Activated CD4-positive, alpha-beta T cell treated with anti-CD3 and anti-CD28 coated beads, Interleukin-2, Interleukin-4, amounts not matched to agents 100 ng/mL and 50 ng/mL, durations not matched to agents 16 hours and 8 hours (primary cell): ENCODE measurements at regions not wholly inside any gene's neighbourhood (a gene's known extent, or its start where the extent isn't known, plus 50 kb on each side); places are given as distances from the start of the nearest gene placed in this dataset.
"Not testable (repeated sequence)": the region's sequence is repeated elsewhere in the genome, so short reads cannot be mapped to it uniquely, and the experiment has no call there.

ENCODE experiments used
- DNase-seq: peaks from one replicate; pipeline ENCODE4 v3.0.0-alpha.2; 2020; ENCODE audit warnings: low spot score

DNA sequence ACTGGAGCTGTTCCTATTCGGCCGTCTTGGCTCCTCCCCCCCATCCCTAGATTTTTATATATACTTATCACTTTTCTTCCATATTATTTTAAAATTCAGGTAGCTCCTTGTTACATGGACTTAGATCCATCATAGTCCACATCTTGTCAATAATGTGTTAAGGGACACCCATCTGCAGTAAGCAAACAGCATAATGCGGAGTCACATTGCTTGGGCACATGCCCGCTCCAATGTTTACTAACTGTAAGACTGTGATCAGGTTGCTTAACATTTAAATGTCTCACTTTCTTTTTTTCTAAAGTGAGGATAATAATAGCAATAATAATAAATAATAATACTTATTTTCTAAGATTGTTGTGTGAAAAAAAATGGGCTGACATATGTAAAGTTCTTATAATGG, 303.2 kb upstream of the SOX14 start:
- no peak for DNase-seq

DNA sequence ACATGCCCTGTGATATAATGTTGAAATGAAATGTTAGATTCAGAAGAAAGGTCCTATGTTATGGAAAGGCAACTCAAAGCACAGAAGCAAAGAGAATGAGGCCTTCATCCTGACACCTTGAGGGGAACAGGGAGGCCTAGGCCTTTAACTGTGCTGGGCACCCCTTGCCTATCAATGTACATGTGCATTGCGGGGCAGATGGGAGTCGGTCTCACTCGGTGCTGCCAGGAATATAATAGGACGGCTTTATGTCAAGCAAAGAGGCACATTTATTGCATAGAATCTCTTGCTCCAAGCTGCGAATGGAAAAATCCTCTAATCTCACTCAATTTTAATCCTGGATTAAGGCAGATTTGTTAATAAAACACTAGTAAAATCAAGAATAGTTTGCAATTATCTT, 301.0 kb upstream of the SOX14 start:
- no peak for DNase-seq

DNA sequence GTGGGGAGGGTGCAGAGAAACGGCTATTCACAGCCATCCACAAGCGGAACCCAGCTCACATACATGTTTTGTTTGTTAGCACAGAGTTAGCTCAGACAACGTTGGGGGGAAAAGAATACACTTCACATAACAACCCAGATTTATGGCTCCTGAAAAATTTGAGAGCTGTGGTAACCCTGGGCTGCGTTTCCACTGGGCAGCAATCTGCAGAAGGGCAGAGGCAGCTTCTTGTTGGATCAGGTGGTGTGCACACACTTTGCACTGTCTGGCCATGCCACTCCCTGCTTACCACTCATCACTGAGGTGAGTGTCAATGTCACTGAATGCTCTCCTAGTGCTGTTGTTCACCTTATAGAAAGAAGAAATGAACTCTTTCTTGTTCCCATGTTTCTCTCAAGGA, 299.8 kb upstream of the SOX14 start:
- no peak for DNase-seq

DNA sequence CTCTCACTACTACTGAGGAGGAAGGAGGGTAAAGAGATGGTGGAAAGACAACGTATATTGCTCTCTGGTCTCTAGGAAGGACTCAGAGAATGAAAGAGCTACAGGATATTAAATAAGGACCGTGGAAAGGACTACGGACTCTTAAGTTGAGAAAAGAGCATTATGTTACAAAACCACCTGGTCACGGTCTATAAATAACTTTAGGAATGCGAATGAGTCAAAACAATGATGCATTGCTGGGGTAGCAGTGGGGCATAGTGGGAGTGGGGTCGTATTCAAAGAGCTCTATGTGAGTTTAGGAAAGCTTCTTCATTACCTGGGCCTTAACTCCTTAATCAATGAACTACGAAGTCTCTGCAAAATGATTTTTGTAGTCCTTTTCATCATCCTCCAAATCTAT, 295.7 kb upstream of the SOX14 start:
- DNase-seq, result no peak

DNA sequence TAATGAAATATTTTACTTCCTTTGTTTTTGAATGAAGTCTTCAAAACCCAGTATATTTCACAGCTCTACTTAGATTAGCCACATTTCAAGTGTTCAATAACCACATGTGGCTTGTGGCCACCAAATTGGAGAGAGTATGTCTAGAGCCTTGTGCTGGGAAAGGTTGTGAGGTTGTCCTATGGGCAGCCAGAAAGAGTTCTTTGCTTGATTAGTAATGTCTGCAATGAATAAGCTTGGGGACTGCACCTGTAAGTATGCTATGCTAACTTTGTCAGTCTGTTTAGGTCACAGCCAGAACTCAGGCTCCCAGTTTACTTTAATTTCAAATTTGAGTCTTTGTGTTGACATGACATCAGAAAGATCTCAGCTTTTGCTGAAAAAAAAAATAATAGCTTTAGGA, 294.9 kb upstream of the SOX14 start:
- DNase-seq, result no peak

DNA sequence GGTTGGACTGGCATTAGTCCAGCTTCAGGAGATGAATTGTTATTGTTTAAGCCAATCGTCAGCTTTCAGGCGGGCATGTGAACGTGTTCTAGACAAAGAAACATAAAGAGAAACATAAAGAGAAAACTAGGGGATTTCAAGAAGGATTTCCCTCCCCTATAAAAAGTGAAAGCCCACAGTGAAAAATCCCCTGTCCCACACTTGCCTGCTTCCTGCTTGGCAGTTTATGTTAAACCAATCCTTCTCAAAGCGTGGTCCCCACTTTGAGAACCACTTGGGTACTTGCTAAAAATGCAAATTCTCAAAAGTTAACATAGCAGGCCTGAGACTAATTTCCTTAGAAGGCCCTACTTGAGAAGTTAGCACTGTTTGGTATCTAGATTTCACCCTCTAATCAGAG, 293.0 kb upstream of the SOX14 start:
- no peak for DNase-seq

DNA sequence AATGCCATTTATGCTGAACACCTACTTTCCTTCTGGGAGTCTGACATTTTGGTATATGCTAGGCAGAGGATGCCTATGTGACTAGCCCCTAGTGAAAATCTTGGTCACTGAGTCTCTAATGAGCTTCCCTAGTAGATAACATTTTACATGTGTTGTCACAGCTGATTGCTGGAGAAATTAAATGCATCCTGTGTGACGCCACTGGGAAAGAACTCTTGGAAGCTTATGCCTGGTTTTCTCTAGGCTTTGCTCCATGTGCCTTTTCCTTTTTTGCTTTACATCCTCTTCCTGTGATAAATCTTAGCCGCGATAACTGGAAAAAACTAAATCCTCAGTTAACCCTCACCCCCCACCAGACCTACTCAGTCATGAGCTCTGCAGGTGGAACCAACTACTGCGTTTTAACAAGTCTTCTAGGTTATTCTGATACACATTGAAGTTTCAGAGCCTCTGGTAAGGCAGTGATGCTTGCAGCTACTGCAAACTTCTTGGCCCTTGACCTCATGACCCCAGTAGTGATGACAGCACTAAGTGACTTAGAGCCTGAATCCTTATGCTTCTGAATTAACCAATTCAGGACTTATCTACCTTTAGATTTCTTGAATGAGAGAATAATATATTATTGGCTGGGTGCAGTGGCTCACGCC, 292.4 kb upstream of the SOX14 start:
- DNase-seq, result no peak

DNA sequence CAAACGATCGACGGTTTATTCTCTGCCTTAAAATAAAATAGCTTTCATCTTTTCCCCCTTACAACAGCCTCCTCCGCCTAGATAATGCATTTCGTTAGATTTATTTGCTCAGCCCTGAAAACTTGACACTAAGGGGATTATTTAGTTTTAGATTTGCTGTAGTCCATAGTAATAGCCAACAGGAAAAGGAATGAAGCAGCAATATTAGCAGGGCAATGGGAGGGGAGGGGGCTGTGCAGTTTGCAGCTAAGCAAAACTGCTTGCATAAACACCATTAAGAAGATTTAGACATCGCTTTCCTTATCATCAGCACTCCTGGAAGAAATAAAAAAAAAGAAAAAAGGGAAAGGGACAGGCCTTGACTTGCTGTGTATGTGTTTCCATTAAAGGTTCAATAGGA, 286.5 kb upstream of the SOX14 start:
- DNase-seq, result no peak

DNA sequence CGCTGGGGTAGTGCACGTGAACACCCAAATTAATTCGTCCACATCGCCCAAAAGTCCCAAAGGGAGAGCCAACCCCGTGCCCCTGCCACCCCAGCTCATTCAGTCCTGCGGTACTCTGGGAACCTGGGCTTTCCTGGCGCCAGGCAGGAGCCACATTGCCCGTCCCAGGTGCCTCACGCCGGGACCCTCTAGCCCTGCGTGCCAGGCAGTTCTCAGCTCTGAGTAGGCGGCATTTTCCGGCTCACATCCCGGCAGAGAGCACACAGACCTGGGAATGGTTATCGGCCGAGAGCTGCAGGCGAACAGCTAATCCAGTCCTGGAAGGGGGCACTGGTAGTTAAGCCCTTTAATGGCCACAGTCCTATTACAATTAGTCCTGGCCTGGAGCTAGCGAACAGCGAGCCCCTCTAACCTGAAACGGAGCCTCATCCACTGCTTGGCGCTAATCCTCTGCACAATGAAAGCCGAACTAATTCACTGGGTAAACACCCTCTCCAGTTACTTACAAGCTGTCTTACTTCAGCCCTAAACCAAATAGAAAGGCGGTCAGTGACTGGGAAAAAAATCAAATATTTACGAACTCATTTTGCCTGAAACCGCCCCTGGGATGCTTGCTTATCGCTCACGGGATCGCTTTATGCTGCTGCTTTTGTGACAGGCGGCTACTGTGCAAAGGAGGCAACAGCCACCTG, 254.6 kb upstream of the SOX14 start:
- DNase-seq, result no peak

DNA sequence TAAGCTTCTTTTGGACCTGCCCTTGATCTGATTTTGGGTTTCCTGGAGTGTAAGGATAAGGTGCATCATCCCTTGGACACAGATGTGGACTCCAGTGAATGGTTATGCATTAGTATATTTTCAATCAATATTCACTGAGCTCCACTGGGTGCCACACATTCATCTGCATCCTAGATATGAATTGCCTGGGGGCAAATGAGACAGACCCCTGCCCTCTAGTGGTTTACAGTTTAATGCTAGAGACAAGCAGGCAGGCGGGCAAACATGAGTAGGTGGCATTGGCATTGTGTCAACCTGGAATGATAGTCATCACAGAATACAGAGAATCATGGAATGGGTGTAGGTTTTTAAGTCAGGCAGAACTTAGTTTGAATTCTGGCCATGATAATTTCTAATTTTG, 252.5 kb upstream of the SOX14 start:
- no peak for DNase-seq

DNA sequence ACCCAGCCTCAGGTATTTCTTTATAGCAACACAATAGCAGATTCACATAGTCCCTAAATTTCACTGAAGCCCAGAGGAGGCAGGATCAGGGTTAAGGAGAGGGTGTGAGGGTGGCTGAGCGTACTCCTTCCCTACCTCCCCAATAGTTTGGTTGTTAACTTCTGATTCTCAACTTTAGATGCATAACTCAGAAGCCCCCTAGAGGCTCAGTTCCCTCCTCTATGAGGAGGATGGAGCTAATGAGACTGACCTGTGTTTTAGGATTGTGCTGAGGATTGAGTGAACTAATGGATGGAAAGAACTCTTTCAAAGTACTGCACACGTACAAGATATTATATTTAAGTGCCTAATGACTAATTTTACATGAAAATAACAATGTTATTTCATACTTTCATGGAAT, 249.3 kb upstream of the SOX14 start:
- DNase-seq, result no peak

DNA sequence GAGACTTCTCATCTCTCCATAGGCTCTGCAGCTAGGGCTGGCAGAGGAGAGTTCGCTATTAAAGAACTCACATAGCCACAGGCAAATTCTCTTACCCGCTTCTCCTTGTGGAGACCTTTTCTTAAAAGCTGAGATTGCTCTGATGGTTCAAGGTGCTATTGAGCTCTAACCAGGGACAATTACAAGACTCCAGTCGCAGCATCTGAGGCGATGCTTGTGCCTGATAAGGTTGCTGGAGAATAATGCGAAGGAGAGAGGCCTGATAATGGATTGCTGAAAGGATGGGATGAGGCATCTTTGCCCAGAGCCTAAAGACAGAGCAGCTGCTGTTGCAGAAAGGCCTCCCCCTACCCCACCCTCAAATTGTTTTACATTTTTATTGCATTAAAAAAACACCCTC, 244.5 kb upstream of the SOX14 start:
- DNase-seq, result no peak

DNA sequence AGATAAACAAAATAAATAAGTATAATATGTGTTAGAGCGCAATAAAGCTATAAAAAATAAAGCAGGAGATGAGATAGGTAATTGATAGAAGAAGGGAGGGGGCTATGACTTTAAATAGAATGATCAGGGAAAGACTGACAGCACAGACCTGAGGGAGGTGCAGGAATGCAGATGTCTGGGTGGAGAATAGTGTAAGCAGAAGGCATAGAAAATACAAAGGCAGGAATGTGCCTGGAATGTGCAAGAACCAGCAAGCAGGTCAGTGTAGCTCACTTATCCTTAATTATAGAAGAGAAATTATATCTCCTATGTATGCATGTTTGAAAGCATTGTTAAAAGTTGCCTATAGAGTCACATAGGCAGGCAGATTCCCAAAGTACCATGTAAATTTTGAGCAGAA, 239.4 kb upstream of the SOX14 start:
- DNase-seq, result no peak

DNA sequence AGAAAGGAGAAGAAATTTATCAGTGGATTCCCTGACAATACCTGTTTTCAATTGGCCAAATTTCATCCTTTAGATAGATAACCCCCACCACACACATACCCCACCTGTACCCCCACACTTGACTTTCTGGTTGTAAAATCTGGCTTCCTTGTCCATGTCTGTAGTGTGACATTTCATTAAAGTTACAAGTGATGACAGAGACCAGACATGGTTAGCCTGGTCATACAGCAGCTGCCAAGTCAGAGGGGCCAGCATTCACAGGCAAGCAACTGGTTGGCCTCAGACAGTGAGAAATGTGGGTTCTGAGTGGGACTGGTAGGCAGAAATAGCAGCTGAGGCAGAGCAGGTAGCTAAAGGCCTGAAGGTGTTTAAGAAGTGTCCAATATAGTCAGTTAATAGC, 238.6 kb upstream of the SOX14 start:
- no peak for DNase-seq

DNA sequence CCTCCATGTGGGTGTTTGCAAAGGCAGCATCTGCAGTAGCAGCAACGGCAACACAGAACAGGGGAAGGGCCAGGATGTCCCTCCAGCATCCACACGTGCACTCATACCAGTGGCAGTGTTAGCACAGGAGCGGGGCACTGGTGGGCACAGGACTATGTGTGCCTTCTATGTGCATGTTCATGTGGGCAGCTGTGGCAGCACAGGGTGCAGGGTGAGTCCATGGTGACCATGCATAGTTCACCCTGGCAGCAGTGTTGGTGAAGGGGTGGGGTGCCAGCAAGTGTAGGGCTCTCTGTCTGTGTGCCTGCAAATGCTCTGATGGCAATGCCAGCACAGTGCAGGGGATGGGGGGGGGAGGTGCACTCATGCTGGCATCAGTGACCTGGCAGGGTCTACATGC, 222.1 kb upstream of the SOX14 start:
- no peak for DNase-seq

DNA sequence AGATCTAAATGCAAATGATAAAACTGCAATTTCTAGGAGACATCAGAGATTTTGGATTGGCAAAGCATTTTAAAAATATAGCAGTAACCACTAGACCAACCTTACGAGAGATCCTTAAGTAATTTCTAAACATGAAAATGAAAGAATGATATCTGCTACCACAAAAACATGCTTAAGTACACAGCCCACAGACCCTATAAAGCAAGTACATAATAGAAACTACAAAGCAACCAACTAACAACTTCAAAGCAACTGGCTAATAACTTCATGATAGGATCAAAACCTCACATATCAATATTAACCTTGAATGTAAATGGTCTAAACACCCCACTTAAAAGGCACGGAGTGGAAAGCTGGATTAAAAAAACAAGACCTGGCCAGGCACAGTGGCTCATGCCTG, 209.9 kb upstream of the SOX14 start:
- DNase-seq, result no peak

DNA sequence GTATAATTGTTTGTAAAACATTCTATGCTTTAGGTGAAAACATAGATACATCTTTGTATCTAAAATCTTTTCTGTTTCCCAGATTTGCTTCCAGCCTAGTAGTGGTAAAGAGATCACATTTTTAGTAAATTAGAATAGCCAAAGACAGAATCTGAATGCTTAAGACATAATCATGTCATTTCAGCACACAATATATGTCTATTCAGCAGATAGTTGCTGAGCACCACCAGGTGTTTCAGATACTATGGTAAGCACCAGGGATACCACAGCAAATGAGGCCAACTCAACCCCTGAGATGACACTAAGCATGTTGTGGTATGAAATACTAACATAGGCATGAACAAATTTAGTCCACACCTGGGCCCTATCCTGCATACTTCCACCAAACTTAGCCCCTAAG, 195.2 kb upstream of the SOX14 start:
- DNase-seq, result no peak

DNA sequence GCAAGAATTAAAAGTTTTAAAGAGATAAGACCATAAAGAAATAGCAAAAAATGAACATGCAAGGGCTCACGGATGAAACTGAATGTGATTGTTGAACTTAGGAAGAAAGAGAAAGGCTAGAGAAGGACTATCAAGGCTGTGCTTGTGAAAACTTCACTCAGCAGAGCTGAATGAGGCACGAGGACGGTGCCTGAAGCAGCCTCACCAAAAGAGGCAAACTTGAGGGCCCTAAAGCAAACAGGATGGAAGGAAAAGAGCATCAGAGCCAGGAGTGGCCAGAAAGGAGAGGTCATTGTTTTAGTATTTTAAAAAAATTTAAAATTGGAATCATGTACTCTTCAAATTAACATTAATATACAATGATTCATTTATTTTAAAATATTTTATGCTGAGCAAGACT, 191.2 kb upstream of the SOX14 start:
- DNase-seq, result no peak

DNA sequence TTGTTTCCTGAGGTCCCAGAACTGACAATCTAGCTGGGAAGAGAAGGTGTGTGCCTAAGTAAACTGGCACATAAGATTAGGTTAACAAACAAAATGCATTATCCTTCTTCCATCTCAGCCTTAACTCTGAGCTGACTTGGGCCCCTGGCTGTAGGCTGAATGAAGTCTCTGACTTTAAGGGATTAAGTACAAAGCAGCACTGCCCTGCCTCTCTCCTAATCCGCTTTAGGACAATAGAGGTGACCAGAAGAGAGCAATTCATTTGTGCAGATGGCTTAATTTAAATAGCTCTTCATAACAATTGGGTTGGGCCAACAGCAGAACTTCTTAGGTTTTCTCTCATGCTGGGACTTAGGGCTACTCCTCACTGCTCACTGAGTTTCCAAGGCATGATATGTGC, 181.6 kb upstream of the SOX14 start:
- no peak for DNase-seq

DNA sequence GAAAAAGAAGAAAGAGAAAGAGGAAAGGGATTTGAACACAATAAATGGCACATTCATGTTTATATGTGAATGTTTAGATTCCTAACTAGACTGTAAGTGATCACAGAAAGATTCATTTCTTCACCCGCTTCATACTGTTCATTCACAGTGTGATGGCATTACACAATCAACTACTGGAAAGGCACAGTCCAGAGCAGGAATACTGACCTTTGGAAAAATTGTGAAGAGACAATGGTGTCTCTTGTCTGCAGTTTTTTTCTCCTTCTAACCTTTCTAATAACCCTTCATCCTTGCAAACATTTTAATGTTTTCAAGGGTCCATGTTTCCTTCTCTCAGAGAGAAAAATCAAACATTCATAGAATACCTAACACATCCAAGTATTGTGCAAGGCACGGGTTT, 180.9 kb upstream of the SOX14 start:
- DNase-seq, result no peak

DNA sequence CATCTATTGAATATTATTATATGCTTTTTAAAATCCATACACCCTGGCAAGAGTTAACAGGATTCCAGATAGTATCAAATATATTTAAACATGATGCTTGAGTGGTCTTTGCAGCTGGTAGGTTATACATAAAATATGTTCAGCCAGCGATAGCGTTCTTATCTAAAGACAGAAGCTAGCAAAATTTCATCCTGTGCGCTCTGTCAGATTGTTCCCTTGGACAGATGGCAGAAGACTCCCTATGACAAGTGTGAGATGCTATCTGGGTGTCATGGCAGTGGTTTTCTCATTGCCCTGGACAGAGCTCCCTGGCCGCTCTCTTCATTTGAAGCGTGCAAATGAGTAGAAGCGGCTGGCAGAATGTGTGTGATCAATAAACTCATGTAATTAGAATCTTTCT, 175.2 kb upstream of the SOX14 start:
- DNase-seq, result no peak

DNA sequence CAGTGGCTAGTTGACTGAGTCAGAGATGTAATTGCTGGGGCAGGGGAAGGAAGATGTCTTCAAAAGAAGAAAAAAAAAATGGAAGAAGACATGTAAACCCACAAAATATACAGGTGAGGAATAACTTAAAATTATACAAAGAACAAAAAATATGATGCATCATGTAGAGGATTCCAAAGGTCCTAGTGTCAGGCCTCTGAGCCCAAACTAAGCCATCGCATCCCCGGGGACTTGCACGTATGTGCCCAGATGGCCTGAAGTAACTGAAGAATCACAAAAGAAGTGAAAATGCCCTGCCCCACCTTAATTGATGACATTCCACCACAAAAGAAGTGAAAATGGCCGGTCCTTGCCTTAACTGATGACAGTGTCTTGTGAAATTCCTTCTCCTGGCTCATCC, 168.7 kb upstream of the SOX14 start:
- not testable (repeated sequence) for DNase-seq

DNA sequence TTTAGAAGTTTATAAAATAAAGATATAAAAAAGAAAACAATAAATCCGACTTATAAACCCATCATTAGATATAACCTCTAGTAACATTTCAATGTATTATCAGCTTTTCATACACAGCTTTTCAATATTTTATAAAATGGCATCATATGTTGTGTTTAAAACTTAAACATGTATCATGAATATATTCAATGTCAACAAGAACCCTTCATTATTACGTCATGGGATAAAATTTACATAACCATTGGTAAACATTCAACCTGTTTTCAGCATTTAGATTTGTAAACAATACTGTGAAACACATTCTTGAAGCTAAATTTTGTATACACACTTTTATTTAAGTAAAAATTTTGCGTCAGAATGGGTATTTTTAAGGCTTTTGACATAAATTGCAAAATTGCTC, 153.4 kb upstream of the SOX14 start:
- DNase-seq, result no peak

DNA sequence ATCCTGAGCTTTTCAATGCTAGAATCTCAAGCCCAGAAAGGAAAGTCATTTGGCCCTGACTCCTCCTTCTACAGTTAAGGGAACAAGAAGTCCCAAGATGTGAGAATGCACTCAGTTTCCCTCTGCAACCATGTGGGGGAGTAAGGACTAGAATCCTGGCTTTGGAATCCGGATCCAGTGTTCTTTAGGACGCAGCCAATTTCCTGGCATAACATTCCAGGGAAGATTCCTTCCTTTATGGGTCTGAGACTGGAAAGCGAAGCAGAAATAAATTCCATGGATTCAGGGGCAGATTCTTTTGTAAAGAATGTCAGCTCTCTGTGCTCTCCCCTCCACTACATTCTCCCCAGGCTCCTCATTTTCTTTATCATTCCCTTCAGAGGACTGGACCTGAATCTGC, 151.8 kb upstream of the SOX14 start:
- DNase-seq, result no peak
